ENCODE measurements at regions not wholly inside any gene's neighbourhood (a gene's known extent, or its start where the extent isn't known, plus 50 kb on each side); places are given as distances from the start of the nearest gene placed in this dataset.

DNA sequence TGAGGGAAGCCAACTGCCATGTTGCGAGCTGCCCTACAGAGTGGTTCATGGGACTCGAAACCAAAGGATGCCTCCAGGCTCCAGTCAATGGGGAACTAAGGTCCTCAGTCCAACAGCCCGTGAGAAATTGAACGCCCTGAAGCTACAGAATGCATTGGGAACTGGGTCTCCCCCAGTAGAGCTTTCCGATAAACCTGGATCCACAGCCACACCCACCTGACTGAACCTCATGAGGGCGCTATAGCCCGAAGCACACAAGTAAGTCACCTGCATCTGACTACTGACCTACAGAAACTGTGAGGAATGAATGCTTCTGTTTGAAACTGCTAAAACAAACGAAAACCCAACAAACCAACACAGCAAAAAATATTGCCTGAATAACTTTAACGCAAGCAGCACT is 1297.7 kb downstream of the AACS start:
- no peak for DNase-seq (ENCODE audit: low read depth in 2 of 2)

GRCh38 chr12:126369487-126370463 is 1304.5 kb downstream of the AACS start:
- DNase-seq (ENCODE audit: low read depth in 2 of 2), result no peak

- DNase-seq (ENCODE audit: low read depth in 2 of 2), result no peak
Observed at GRCh38 chr12:126383506-126383905, 1318.3 kb downstream of the AACS start.

DNA sequence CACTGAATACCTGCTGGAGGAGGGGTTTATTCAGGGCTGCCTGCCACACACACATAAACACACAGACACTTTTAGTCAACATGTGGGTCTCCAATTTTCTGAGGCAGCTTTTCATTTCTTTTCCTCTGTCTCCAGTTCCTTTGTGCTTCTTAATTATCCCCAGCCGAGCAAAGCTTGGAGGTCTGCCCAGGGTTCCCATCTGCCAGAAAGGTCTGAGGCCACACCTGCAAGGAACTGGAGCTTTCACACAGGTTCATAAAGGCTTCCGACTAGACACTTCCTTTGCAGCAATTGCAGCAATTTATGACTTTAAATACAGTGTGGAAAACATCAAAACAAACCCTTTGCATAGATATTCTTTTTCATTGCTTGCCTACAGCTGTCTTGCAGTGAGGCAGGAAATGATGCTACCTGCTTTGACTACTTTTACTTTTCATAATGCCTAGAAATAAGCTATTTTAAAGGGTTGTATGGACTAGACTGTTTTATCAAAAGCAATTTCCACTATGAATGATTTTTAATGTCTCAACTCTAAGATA is 1318.9 kb downstream of the AACS start:
- no peak for DNase-seq (ENCODE audit: low read depth in 2 of 2)

DNA sequence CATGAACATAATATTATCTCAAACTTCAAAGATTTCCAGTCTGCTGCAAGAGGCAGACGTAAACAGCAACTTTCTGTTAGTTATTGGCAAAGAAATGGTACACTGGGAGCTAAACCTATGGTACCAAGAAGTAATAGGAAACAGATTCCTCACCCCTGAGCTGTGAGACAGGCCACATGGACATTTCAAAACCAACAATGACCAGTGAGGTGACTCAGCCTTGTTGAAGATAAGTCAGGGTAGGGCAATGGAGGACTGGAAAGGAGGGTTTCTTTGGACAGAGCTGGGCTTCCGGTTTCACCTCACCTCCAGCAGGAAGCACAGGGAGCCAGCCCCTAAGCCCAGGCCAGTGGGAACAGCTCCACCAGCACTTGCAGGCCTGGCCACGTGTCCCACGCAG is 1320.5 kb downstream of the AACS start:
- no peak for DNase-seq (ENCODE audit: low read depth in 2 of 2)

DNA sequence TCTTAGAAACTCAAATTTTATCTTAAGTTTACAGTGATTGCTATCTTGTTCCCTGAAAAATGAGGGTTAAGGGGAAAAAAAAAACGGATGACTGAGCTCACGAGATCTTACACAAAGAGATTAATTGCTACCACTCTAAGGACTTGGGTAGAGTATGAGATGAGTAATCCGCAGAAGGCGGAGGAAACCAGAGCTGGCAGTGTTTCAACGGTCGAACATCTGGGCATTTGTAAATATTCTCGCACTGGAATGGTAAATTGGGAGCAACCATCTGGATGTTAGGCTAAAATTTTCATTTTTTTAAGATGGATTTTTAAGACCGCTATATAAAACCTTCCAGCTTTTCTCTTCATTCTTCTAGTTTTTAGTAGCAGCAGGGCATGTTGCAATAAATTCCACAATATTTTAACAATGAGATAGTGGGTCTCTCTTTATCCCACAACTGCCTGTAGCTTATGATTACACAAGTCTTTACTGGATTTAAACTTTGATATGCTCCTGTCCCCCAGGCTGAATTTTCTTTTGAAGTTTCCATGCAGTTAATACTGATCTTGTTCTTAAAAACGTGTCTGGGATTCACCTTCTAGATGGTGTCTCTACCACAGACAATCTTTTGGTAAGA is 1324.1 kb downstream of the AACS start:
- DNase-seq (ENCODE audit: low read depth in 2 of 2), result no peak

DNA sequence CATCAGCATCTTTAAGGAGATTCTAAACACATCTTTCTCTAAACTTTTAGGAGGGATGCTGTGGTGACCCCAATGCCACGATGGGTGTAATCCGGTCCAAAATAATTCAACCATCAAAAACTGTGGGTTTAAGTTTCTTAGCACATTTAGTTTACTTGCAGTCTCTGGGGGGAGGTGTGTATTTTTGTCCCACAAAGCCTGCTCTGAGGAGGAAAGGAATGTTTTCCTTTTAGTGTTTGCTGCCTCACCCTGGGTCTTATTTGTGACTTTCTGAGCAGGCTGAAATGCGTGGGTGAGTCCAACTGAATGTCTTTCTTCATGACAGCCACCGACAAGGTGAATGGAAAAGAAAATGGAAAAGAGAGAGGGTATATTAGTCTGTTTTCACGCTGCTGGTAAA is 1324.7 kb downstream of the AACS start:
- no peak for DNase-seq (ENCODE audit: low read depth in 2 of 2)

DNA sequence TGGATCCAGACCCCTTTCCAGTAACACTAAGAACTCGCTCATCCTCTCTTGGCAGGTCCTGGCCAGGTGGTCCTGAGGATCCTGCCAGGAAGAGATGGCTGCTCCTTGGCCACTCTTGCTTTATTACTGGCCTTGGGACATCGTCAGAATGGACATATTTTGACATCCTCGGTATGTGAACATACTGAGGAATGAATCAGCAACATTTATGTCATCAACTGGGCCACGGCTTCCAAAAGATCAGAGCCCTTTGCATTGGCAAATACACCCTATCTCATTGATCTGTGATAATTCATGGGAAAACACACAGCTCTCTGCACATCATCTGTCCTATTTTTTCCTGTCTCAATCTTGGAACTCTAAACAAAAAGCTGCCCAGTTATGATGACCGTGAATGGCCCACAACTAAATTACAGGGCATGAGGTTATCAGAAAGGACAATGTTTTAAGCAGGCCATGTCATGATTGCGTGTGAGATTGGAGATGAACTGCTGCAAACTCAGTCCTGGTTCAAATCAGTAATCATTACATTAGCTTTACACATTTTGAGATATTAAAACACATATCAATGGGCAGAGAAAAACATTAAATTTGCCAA is 1325.8 kb downstream of the AACS start:
- DNase-seq (ENCODE audit: low read depth in 2 of 2), result no peak

- no peak for DNase-seq (ENCODE audit: low read depth in 2 of 2)
Observed at GRCh38 chr12:126396536-126396935, 1331.3 kb downstream of the AACS start.

GRCh38 chr12:126397071-126397581 is 1331.9 kb downstream of the AACS start:
- DNase-seq (ENCODE audit: low read depth in 2 of 2), result no peak

DNA sequence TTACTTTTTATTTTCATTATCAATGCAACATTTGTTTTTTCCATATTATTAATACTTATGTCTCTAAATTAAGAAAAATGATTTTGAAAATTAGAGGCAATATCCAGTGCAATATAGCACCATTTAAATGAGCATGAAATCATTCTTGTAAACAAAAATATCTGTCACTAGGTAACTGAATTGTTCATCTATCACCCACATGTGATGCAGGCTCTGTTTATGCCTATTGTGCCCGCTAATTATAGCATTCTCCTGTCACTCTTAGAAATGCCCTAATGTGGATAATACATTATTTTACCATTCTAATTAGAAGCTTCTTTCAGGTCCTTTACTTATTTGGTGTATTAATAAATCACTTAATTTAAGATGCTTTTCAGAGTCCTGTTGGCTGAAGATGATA is 1332.4 kb downstream of the AACS start:
- DNase-seq (ENCODE audit: low read depth in 2 of 2), result no peak

- no peak for DNase-seq (ENCODE audit: low read depth in 2 of 2)
Observed at GRCh38 chr12:126400831-126401230, 1335.6 kb downstream of the AACS start.

GRCh38 chr12:126404293-126404881 is 1339.2 kb downstream of the AACS start:
- no peak for DNase-seq (ENCODE audit: low read depth in 2 of 2)

DNA sequence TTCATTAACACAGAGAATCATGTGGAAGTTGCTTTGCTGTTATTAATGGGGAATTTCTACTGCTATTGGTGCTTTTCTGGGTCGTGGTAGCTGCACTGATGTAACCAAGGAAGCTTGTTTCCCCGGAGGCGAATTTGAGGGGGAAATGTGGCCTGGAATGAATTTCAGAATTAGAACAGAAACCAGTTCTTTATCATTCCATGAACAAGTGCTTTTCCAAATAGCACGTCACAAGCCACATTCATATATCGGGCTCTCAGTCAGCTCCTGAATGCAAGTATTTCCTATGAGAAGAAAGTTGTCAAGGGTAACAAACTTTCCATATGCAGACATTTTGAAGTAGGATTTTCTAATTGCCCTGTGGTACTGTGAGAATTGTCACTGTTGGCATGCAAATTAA is 1353.2 kb downstream of the AACS start:
- DNase-seq (ENCODE audit: low read depth in 2 of 2), result no peak

- DNase-seq (ENCODE audit: low read depth in 2 of 2), result no peak
Observed at GRCh38 chr12:126419131-126419530, 1353.9 kb downstream of the AACS start.

- DNase-seq (ENCODE audit: low read depth in 2 of 2), result no peak
Observed at GRCh38 chr12:126424696-126425095, 1359.5 kb downstream of the AACS start.

GRCh38 chr12:126425264-126425663 is 1360.0 kb downstream of the AACS start:
- DNase-seq (ENCODE audit: low read depth in 2 of 2), result no peak

GRCh38 chr12:126428769-126429168 is 1363.5 kb downstream of the AACS start:
- DNase-seq (ENCODE audit: low read depth in 2 of 2), result no peak

DNA sequence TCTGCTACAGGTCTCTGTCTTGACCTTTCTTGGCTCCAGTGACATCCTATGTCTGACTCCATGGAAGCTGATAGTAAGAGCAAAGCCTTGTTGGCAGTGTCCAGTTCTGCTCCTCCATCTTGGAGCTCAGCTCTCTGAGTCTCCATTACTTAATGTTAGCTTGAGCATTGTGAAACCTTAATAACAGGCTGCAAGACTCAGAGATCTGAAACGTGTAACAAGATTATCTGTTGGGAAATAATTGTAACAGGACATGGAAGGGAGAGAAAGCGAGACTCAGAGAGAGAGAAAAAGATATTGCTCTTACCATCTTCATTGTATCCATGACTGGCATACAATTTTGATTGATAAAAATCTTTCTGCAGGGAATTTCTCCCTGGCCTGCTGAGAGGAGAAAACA is 1365.7 kb downstream of the AACS start:
- no peak for DNase-seq (ENCODE audit: low read depth in 2 of 2)

DNA sequence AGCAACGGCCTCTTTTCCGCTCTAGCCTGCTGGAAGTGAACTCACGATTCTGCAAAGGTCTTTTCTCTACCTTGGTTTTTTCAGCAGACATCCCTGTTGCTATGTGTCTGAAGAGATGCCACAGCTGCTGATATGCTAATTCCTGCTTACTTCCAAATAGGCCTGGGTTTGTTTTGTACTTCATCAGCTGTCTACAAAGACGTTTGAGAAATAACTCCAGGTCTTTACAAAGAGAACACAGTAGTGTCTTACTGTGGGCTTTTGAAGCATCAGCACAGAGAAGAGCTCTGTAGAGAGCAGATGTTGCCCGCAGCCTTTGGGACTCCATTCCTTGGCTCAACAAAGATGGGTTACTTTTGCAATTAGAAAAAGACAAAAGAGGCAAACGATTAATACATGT is 1366.5 kb downstream of the AACS start:
- no peak for DNase-seq (ENCODE audit: low read depth in 2 of 2)

GRCh38 chr12:126432780-126433179 is 1367.5 kb downstream of the AACS start:
- no peak for DNase-seq (ENCODE audit: low read depth in 2 of 2)

- DNase-seq (ENCODE audit: low read depth in 2 of 2), result no peak
Observed at GRCh38 chr12:126434412-126434985, 1369.3 kb downstream of the AACS start.
